Left lung (tissue), 4 donors: ENCODE measurements at regions not wholly inside any gene's neighbourhood (a gene's known extent, or its start where the extent isn't known, plus 50 kb on each side); places are given as distances from the start of the nearest gene placed in this dataset.

ENCODE experiments used
- ATAC-seq: fragments of 200-7000 bp; cut with Tn5 transposase; one replicate; pipeline ENCODE4 v1.9.1; 2020; ENCODE audit warnings: moderate library complexity
- DNase-seq, 4 donors: peaks; one replicate each; pipeline ENCODE4 v3.0.0-alpha.2; 2013 to 2020
- H3K27ac ChIP-seq, 2 donors: fragments of 200-600 bp; sonication (generic) in 1 of 2; one replicate each; pipeline versions ENCODE4 v1.5.0 to v1.8.0; 2020 to 2021
- H3K27me3 ChIP-seq, 2 donors: fragments of 200-600 bp; sonication (generic) in 1 of 2; one replicate each; pipeline versions ENCODE4 v1.5.0 to v1.8.0; 2020 to 2021
- H3K36me3 ChIP-seq, 2 donors: fragments of 200-600 bp; sonication (generic) in 1 of 2; one replicate each; pipeline versions ENCODE4 v1.5.0 to v1.8.0; 2020 to 2021
- H3K4me1 ChIP-seq, 2 donors: fragments of 200-600 bp; one replicate each; pipeline ENCODE4 v1.8.0; 2021
- H3K4me3 ChIP-seq, 2 donors: fragments of 200-600 bp; sonication (generic) in 1 of 2; one replicate each; pipeline versions ENCODE4 v1.5.0 to v1.8.0; 2020 to 2021; ENCODE audit warnings: mild to moderate bottlenecking in 1 of 2
- H3K9me3 ChIP-seq, 2 donors: fragments of 200-600 bp; sonication (generic) in 1 of 2; one replicate each; pipeline versions ENCODE4 v1.5.0 to v1.8.0; 2020 to 2021
- intact Hi-C, 2 donors: fragments of 100-400 bp; cut with DNase I; formaldehyde crosslinking; loops; one replicate each; pipeline versions ENCODE4 v1.11.2 to v1.14.2; 2022
- TF ChIP-seq, protein P1 (sequence below), 2 donors: fragments of 200-600 bp; sonication (generic) in 1 of 2; IDR thresholded peaks; one replicate each; pipeline versions ENCODE4 v1.5.0 to v1.8.0; 2021; ENCODE audit warnings: antibody characterized with exemption in 2 of 2
- donor health status: DM: no; HTN: yes; CAD: no.
- donor health status: DM: no; HTN: no; CAD: no.

DNA sequence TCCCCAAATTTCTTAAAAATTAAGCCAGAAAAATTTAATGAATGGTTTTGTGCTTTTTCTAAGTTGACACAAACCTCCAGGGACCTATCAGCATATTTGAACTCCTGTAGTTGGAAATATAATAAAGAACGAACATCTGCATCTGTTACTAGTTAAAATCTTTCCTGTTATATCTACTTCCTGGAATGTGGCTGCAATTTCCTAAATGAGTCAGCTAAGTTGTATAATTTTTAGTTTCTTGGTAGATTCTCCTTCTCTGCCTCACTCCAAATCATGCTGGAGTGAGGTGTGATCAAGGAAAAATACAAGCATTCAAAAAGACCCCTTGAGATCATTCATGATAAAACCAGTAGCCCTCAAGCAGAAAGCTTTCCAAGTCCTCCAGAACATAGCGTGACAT is 106.2 kb upstream of the MCTP2 start:
- TF ChIP-seq, protein P1, sequence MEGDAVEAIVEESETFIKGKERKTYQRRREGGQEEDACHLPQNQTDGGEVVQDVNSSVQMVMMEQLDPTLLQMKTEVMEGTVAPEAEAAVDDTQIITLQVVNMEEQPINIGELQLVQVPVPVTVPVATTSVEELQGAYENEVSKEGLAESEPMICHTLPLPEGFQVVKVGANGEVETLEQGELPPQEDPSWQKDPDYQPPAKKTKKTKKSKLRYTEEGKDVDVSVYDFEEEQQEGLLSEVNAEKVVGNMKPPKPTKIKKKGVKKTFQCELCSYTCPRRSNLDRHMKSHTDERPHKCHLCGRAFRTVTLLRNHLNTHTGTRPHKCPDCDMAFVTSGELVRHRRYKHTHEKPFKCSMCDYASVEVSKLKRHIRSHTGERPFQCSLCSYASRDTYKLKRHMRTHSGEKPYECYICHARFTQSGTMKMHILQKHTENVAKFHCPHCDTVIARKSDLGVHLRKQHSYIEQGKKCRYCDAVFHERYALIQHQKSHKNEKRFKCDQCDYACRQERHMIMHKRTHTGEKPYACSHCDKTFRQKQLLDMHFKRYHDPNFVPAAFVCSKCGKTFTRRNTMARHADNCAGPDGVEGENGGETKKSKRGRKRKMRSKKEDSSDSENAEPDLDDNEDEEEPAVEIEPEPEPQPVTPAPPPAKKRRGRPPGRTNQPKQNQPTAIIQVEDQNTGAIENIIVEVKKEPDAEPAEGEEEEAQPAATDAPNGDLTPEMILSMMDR (IDR thresholded peaks at IDR 0.05) = no peak
- intact Hi-C loops = no loop called here
- Histone ChIP-seq H3K27ac (no peak overlapping the region), H3K4me1 (peaks cover 0 to 7% of the 10 kb centered on the region in 2 donors), H3K36me3 (no peaks in the 10 kb centered on the region), H3K9me3 (no peaks in the 10 kb centered on the region), H3K4me3 (no peak overlapping the region), H3K27me3 (no peaks in the 10 kb centered on the region)
- DNase-seq (no peak), ATAC-seq (no peak)

DNA sequence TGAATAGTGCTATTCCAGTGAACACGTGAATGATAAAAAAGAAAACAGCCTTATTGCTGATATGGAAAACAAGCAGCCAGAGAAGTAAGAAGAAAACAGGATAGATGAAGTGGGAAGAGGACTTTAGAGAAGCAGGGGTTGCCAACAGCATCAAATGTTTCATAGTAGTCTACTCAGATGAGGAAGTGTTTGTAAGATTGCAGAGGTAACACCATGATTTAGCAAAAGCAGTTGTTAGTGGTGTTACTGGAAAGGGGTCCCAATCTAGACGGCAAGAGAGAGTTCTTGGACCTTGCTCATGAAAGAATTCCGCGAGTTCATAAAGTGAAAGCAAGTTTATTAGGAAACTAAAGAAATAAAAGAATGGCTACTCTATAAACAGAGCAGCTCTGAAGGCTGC is 108.8 kb upstream of the MCTP2 start:
- intact Hi-C loops = no loop called here
- Histone ChIP-seq H3K36me3 (no peaks in the 10 kb centered on the region), H3K4me1 (peaks cover 0 to 7% of the 10 kb centered on the region in 2 donors), H3K4me3 (no peak overlapping the region), H3K27me3 (no peaks in the 10 kb centered on the region), H3K9me3 (no peaks in the 10 kb centered on the region), H3K27ac (peak overlapping the region in 1 of 2 donors; percentile 50)
- no peak for DNase-seq
- ATAC-seq = no peak
- TF ChIP-seq, protein P1 (IDR thresholded peaks at IDR 0.05) = no peak

DNA sequence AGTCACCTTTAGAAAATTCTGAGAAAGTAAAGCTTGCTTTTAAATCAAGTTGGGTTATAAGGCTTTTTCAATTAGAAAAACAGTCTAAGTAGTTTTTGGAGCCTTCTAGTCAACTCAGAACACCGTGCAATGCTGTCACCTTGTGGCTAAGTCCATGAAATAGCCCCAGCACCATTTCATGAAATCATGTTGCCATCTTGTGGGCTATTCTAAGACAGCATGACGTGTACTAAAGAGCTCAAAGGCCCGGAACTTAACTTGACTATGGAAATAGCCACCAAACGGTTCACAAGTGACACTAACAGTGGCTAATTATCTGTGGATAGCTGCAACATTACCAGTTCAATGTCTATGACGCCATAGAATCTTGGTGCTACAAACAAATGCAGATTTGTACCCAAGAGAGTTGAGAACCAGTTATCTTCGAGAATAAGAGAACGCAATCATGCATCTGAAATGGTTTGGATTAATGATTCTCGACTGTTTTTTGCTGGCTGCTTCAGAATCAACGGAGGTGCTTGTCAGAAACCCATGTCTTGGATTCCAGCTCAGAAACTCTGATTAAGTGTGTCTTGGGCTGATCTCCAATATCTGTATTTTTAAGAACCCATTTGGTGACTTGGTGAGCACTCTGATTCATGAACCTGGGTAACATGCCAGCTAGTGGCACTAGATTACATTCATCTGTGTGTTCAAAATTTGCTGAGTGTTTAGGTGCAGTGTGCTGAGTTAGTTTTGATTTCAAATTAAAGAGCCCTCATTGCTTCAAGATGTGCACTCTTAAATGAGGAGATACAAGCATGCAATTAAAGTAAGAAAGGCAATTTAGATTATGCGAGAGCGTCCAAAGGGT is 111.2 kb upstream of the MCTP2 start:
- Histone ChIP-seq H3K27me3 (no peaks in the 10 kb centered on the region), H3K36me3 (no peaks in the 10 kb centered on the region), H3K9me3 (no peaks in the 10 kb centered on the region), H3K4me1 (peaks cover 0 to 7% of the 10 kb centered on the region in 2 donors), H3K4me3 (no peak overlapping the region), H3K27ac (no peak overlapping the region)
- TF ChIP-seq, protein P1 (IDR thresholded peaks at IDR 0.05) = peak; percentile 58 to 81
- DNase-seq (peak in 3 of 4 donors; percentile 45 to 89 (median 78)), ATAC-seq (peak; percentile 100)
- intact Hi-C loops = loop anchor here in 1 of 2 donors (10.0 kb wide), 1 partner anchor 1085 kb away; no protein-coding TSS in a partner anchor

DNA sequence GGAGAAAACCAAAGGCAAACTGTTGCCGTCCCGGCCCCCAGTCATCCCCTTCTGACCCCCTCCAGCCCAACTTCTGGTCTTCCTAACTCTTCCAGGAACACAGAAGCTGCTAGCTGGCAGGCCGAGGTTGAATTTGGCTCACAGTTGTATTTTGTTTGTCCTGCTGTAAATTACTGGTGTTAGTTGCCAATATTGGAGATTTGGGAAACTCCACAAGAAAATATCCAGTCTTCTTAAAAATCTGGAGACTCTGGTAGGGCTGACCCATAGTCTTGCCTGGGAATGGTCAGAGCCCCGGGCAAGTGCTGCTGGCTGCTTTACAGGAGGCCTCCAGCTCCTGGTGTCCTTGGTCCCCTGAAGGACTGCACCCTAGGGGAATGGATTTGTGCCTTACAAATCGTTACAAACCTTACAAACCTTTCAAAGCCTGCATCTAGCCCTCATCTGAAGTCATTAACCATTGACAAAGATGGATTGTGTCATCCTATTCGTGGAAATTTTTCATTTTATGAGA is 112.0 kb upstream of the MCTP2 start:
- Histone ChIP-seq H3K4me1 (peaks cover 0 to 7% of the 10 kb centered on the region in 2 donors), H3K27me3 (no peaks in the 10 kb centered on the region), H3K36me3 (no peaks in the 10 kb centered on the region), H3K27ac (no peak overlapping the region), H3K4me3 (no peak overlapping the region), H3K9me3 (no peaks in the 10 kb centered on the region)
- TF ChIP-seq, protein P1 (IDR thresholded peaks at IDR 0.05) = no peak
- intact Hi-C loops = loop anchor here in 1 of 2 donors (10.0 kb wide), 1 partner anchor 1085 kb away; no protein-coding TSS in a partner anchor
- ATAC-seq (peak; percentile 46), DNase-seq (peak in 1 of 4 donors; percentile 18)

DNA sequence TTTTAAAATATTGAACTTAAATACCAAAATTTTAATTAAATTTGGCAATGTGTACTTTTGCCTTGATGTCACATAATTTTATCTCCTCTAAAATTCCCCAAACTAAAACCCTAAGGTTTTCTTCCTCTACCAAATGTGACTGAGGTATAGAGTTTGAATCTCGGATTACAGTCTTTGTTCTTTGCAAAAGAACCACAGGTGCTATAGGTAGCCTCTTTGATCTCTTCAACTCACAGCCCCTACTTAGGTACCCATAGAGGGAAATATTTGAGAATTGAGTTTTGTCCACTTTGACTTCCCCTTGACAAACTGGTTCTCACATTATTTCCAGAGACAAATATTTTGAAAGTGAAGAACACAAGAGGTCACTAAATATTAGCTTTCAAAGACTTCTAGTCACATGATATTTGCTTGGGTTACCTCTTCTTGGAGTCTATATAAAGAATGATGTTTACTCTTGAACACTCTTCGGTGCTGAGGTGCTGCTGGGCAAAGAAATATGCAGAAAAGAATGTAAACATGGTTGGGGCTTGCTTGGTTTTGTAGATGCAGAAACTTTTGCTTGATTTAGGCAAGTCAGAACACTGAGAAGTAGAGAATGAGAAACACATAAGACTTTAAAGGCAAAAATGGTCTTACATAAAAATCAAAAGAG is 120.8 kb upstream of the MCTP2 start:
- Histone ChIP-seq H3K27me3 (no peaks in the 10 kb centered on the region), H3K9me3 (no peaks in the 10 kb centered on the region), H3K4me1 (peaks cover 0 to 4% of the 10 kb centered on the region in 2 donors), H3K36me3 (no peaks in the 10 kb centered on the region), H3K27ac (peak overlapping the region in 1 of 2 donors; percentile 28), H3K4me3 (no peak overlapping the region)
- ATAC-seq (peak; percentile 89), DNase-seq (peak in 2 of 4 donors; percentile 19 to 43)
- intact Hi-C loops = loop anchor here in 1 of 2 donors (10.0 kb wide), 1 partner anchor 1076 kb away; no protein-coding TSS in a partner anchor
- TF ChIP-seq, protein P1 (IDR thresholded peaks at IDR 0.05) = no peak
